ENCODE measurements at regions not wholly inside any gene's neighbourhood (a gene's known extent, or its start where the extent isn't known, plus 50 kb on each side); places are given as distances from the start of the nearest gene placed in this dataset.

DNA sequence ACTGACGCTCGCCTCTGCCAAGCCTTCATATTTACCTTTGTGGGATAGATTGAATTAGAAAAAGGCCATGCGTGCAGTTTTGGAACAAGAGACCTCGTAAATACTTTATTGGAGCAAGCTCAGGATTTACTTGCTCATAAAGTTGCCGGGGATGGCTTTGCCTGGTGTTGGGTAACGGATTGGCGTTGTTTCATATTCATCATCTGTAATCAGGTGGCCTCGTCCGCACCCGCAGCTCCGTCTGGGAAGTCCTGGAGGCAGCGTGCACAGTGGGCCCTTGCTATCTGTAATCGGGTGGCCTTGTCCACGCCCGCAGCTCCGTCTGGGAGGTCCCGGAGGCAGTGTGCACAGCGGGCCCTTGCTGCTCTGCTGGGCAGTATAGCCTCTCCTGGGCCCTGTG lies 1209.3 kb downstream of the BRD1 start:
- TF ChIP-seq, protein P1, sequence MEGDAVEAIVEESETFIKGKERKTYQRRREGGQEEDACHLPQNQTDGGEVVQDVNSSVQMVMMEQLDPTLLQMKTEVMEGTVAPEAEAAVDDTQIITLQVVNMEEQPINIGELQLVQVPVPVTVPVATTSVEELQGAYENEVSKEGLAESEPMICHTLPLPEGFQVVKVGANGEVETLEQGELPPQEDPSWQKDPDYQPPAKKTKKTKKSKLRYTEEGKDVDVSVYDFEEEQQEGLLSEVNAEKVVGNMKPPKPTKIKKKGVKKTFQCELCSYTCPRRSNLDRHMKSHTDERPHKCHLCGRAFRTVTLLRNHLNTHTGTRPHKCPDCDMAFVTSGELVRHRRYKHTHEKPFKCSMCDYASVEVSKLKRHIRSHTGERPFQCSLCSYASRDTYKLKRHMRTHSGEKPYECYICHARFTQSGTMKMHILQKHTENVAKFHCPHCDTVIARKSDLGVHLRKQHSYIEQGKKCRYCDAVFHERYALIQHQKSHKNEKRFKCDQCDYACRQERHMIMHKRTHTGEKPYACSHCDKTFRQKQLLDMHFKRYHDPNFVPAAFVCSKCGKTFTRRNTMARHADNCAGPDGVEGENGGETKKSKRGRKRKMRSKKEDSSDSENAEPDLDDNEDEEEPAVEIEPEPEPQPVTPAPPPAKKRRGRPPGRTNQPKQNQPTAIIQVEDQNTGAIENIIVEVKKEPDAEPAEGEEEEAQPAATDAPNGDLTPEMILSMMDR (IDR thresholded peaks at IDR 0.05; ENCODE audit: low read depth, low read length): no peak
- DNase-seq (ENCODE audit: extremely low read depth, low read depth): no peak

DNA sequence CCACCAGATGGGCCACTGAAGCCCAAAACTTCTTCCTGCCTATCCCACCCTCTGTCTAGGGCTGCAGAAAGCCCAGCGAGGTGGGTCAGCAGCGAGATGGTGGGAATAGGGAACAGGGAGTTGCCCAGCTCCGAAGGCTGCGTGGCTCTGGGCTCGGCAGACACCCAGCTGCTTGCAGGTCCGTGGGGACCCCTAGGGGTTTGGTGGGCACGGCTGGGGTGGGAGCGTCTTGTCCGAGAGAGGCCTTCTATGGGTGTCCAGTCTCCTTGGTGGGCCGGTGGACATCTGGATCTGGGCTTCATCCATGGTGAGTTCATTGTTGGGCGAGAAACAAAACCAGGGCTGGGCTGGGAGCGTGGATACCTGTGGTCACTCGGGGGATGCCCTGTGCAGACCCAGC lies 1211.0 kb downstream of the BRD1 start:
- TF ChIP-seq, protein P1 (IDR thresholded peaks at IDR 0.05; ENCODE audit: low read depth, low read length): no peak
- no peak for DNase-seq (ENCODE audit: extremely low read depth, low read depth)

DNA sequence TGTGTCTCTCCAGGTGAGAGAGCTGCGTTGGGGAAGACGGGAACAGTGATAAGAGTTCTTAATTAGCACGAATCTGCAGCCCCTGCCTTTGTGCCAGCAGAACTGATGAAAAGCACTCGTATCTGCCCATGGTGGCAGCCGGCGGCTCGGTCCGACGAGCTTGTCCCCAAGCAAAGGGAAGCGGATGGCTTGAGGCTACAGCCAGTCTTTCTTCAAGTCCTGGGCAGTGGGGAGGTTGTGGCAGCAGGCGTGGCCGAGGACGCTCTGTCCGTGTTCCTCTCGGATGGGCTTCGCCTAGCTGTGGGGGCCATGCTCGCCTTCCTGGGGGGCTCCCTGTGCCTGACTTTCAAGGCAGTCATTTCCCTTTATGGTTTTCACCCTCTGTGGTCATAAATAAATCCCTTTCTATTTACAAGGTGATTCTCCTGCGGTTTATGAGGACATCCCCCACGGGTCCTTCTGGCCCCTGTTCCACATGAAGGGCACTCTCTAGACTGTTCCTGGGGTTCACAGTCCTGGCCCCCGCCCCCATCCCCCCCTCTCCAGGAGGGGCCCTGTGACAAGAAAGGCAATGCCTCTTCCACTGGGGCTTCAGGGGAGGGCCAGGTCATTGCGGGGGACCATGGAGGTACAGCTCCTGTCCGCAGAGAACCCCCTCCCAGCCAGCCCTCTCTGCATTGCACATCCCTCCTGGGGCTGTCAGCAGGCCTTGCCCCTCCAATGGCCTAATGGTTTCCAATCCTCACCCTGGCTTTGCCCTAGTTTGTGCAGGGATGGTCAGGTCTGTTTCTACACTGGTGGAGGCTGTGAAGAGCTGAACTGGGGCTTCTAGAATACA lies 1212.3 kb downstream of the BRD1 start:
- DNase-seq (ENCODE audit: extremely low read depth, low read depth): no peak
- TF ChIP-seq, protein P1 (IDR thresholded peaks at IDR 0.05; ENCODE audit: low read depth, low read length): no peak

DNA sequence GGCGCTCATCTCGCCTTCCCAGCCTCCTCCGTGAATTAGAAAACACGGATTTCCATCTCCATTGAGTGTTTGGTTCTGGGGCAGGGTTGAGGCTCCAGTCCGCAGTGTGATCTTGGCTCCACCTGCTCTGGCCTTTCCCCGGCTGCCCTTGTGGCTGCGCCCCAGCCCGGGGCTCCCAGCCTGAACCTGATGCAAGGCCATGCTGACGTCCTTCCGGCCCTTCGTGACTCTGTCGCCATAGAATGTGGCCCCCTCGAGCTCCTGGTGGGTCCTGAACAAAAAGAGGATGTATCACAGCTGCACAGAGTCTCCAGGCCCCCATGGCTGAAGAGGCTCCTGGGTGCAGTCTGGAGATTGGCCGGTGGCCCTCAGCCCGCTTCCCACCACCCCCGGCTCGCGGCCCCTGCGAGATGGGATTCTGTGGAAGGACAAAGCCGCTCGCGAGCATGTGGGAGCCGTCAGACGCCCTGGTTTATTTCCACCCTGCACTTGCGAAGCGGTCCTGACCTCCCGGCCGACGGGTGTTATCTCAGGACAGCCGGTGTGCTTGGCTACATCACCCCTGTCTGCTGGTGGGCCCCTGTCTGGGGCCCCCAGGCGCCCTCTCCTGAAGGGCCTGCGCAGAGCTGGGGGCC lies 1214.0 kb downstream of the BRD1 start:
- DNase-seq (ENCODE audit: extremely low read depth, low read depth): no peak
- TF ChIP-seq, protein P1 (IDR thresholded peaks at IDR 0.05; ENCODE audit: low read depth, low read length): no peak

DNA sequence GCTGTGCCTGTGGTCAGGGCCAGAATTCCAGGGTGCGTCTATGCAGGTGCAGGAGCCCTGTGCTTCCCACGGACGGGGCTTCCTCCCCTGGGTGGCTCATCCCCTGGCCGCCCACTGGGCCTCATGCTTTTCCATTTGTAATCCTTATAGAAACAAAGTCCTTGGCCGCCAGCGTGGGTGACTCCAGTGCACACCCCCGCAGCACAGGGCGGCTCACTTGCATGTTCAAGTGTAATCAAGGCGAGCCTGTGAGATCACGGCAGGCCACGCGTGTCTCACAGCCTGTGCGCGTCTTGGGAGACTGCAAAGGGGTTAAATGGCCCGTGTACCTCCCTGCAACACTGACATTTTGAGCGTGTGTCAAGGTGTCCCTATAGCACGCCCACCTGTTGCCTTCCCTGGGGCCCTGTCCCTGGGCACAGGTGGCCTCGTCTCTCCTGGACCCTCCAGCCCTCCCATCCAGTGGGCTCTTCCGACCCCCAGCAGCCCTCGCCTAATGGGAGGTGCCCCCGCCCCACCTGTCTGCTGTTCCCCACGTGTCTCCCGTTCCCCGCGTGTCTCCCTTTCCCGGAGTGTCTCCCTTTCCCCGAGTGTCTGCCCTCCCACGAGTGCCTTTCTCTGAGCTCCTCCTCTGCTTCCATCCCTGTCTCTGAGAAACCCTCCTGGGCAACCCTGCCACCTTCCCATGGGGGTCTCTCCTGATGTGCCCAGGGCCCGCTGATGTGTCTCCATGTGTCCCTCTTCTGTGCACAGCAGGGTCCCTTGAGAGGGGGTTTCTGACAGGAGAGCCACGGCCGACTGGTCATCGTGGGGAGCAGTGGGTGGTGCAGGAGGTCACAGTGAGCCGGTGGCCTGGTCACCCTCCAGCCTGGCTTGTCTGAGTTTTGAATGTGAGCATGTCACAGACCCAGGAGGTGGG lies 1215.3 kb downstream of the BRD1 start:
- DNase-seq (ENCODE audit: extremely low read depth, low read depth): no peak
- TF ChIP-seq, protein P1 (IDR thresholded peaks at IDR 0.05; ENCODE audit: low read depth, low read length): no peak

DNA sequence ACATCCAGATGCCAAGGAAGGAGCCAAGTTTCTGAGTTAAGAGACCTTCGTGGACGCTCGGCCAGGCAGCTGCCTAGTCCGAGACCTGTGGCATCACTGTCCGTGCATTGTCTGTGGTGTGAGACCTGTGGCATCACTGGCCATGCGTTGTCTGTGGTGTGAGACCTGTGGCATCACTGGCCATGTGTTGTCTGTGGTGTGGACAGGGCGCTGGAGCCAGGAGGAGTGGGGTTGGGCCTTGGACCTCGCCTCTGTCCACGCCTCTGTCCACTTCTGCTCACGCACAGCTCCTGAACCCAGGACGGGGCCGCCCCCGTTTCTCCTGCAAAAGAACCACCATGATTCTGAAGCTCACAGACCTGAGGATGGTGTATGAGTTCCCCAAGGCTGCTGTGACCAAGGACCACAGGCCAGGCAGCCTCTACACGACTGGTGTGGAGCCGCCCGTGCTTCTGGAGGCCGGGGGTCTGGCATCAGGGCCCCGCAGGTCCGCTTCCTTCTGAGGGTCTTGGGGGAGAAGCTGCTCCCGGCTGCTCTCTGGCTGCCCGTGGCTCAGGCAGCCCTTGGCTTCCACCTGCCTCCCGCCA lies 1218.3 kb downstream of the BRD1 start:
- no peak for DNase-seq (ENCODE audit: extremely low read depth, low read depth)
- TF ChIP-seq, protein P1 (IDR thresholded peaks at IDR 0.05; ENCODE audit: low read depth, low read length): no peak
